ENCODE measurements at regions not wholly inside any gene's neighbourhood (a gene's known extent, or its start where the extent isn't known, plus 50 kb on each side); places are given as distances from the start of the nearest gene placed in this dataset.

DNA sequence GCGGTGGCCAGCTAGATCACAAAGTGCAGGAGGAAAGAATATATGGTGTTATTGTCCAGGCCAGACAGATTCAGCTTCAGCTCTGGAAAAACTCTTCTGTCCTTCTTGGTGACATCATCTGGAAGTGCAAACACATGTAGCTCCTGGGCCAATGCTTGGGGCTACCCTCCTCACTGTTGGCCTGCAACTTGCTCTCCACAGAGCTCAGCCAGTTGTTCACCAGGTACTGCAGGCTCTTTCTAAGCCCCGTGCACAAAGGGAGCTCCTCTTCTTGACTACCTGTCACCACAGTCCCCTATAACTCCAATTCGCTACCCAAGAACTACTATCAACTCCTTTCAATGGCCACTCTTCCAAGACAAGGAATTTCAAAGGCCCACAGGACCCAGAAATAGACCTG lies 1175.9 kb upstream of the CDH9 start:
- TF ChIP-seq, protein P1, sequence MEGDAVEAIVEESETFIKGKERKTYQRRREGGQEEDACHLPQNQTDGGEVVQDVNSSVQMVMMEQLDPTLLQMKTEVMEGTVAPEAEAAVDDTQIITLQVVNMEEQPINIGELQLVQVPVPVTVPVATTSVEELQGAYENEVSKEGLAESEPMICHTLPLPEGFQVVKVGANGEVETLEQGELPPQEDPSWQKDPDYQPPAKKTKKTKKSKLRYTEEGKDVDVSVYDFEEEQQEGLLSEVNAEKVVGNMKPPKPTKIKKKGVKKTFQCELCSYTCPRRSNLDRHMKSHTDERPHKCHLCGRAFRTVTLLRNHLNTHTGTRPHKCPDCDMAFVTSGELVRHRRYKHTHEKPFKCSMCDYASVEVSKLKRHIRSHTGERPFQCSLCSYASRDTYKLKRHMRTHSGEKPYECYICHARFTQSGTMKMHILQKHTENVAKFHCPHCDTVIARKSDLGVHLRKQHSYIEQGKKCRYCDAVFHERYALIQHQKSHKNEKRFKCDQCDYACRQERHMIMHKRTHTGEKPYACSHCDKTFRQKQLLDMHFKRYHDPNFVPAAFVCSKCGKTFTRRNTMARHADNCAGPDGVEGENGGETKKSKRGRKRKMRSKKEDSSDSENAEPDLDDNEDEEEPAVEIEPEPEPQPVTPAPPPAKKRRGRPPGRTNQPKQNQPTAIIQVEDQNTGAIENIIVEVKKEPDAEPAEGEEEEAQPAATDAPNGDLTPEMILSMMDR (IDR thresholded peaks at IDR 0.05) = no peak
- TF ChIP-seq POLR2A (IDR thresholded peaks at IDR 0.05) = no peak

All from Peyer's patch (tissue), 4 donors.